Epithelial cell of esophagus (primary cell): ENCODE measurements at regions not wholly inside any gene's neighbourhood (a gene's known extent, or its start where the extent isn't known, plus 50 kb on each side); places are given as distances from the start of the nearest gene placed in this dataset.

Source experiments
- DNase-seq: peaks from one replicate; pipeline ENCODE4 v3.0.0; 2010; ENCODE audit warnings: low read depth
- H3K4me3 ChIP-seq: 2 replicates; pipeline ENCODE4 v1.5.1; 2011; ENCODE audit warnings: mild to moderate bottlenecking, low read length, control low read depth
- TF ChIP-seq, protein P1 (sequence below): IDR thresholded peaks from 2 replicates; pipeline ENCODE4 v1.5.1; 2011; ENCODE audit warnings: low read depth, mild to moderate bottlenecking, low read length, control low read depth, inconsistent platforms; ENCODE audit not compliant: insufficient read depth; ENCODE audit errors: missing control alignments

DNA sequence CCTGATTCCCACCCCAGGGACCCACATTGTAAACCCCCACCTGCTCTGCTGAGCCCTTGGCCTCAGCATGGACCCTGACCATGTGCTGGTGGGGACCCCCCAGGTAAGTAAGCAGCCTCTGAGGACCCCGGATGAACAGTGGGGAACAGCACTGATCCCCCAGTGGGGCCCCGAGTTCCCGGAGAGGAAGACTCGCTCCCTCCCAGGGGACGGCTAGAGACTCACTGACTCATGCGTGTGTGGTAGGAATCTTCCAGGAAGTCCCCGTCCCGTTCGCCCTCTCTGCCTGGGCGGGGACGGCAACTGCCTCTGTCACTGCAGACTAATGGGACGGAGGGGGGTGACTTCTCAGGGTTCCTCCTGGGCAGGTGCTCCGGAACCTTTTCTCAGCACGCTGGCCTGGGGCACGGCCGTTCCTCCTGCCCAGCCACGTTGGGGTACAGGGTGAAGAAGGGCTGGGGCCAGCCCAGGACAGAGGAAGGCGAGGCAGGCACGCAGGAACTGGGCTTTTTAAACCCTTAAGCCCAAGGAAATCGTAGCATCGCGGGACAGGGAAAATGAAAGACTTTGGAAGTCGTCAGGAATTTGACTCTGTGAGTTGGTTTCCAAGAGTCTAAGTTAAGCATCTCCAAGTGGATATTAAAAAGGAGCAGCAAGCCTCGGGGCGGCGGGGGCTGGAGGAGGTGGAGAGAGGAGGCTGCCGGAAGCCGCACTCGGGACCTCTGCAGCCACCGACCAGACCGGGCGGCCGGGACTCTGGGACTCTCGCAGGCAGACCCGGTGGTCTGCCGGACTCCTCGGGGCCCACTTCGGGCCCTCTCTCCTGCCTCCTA lies 178.7 kb downstream of the SEC14L1 start:
- TF ChIP-seq, protein P1, sequence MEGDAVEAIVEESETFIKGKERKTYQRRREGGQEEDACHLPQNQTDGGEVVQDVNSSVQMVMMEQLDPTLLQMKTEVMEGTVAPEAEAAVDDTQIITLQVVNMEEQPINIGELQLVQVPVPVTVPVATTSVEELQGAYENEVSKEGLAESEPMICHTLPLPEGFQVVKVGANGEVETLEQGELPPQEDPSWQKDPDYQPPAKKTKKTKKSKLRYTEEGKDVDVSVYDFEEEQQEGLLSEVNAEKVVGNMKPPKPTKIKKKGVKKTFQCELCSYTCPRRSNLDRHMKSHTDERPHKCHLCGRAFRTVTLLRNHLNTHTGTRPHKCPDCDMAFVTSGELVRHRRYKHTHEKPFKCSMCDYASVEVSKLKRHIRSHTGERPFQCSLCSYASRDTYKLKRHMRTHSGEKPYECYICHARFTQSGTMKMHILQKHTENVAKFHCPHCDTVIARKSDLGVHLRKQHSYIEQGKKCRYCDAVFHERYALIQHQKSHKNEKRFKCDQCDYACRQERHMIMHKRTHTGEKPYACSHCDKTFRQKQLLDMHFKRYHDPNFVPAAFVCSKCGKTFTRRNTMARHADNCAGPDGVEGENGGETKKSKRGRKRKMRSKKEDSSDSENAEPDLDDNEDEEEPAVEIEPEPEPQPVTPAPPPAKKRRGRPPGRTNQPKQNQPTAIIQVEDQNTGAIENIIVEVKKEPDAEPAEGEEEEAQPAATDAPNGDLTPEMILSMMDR: no peak
- peak; percentile 88 for DNase-seq
- peak overlapping the region; percentile 57 for H3K4me3 ChIP-seq

DNA sequence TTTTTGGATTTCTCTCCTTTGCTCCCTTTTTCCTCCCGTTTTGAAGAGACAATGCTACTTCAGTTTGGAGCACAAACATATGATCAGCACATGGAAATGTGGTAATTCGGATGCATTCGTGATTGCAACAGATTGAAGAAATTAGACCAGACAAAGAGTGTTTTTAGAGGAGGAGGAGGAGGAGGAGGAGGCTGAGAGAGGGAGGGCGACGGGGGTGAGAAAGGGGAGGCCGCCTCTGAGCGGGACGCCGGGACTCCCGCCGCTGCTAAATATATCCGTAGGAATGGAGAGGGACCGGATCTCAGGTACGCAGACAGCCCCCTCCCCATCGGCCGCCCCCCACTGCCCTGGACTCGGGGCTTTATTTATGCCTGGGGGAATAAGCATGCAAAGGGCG lies 179.3 kb downstream of the SEC14L1 start:
- peak overlapping the region; percentile 57 for H3K4me3 ChIP-seq
- TF ChIP-seq, protein P1: no peak
- DNase-seq: no peak

DNA sequence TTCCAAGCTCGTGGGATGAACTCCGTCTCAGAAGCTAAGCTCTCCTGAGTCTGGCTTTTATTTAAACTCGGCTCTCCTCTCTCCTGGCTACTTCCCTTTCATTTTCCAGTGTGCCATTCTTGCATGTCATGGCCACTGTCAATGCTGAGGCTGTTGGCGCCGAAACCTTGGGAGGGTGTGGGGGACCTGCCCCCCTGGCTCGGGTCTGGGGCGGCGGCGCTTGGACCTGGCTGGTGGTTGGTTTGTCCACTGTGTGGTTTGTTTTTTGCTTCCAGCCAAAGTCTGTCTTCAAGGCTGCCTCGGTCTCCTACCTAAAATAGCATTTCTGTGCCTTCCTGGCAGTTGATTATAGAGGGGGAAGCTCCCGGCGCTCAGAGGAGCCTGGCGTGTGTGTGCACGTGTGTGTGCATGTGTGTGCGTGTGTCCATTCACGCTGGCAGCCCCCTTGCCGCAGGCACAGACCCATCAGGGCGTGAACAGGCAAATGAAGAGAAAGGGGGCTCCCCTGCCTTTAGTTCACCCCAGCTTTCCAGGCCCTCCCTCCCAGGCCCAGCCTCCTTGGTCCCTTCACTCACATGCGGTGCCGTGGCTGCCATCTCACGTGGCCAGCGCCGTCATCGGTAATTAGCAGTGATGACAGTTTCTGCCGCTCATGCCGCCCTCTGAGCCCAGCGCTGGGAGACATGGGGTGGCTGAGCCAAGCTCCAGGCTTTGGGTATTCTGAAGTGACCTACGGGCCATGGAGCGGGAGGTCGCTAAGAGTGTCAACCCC lies 179.9 kb downstream of the SEC14L1 start:
- TF ChIP-seq, protein P1: no peak
- H3K4me3 ChIP-seq: peak overlapping the region; percentile 57
- DNase-seq: peak; percentile 52

DNA sequence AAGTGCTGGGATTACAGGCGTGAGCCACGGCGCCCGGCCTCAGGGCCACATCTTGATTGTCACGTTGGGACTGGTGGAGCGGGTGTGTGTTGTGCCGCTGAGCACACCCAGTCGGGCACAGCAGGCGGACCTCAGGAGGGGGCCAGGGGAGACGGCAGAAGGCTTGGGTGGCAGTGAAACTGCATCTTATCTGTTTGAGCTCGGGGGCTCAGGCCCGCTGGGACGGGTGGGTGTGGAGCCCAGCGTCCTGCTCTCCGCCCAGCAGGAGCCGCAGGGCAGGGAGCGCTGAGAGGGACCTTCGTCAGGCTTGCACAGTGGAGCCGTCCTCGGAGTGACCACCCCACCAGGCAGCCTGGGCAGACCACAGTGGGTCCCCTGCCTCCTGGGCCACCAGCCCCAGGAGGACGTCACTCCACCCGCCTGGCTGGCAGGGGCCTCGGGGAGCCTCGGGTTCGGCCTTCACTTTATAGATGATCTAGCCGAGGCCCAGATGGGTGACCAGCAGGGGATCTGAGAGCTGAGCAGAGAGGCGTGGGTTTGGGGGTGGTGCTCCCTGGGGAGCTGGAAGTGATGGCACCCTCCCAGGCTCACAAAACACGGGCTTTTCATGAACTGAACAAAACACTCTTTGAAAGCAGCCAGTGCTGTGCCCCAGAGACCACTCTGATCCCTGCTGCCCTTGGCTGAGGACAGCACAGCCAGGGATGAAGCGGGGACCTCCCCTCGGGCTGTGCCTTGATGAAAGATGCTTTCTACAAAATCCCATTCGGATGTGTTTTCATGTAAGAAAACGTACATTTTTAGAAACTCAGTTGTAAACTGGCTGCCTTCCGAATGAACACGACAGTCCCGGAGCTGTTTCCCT lies 181.1 kb downstream of the SEC14L1 start:
- H3K4me3 ChIP-seq: no peak overlapping the region
- TF ChIP-seq, protein P1: no peak
- no peak for DNase-seq

DNA sequence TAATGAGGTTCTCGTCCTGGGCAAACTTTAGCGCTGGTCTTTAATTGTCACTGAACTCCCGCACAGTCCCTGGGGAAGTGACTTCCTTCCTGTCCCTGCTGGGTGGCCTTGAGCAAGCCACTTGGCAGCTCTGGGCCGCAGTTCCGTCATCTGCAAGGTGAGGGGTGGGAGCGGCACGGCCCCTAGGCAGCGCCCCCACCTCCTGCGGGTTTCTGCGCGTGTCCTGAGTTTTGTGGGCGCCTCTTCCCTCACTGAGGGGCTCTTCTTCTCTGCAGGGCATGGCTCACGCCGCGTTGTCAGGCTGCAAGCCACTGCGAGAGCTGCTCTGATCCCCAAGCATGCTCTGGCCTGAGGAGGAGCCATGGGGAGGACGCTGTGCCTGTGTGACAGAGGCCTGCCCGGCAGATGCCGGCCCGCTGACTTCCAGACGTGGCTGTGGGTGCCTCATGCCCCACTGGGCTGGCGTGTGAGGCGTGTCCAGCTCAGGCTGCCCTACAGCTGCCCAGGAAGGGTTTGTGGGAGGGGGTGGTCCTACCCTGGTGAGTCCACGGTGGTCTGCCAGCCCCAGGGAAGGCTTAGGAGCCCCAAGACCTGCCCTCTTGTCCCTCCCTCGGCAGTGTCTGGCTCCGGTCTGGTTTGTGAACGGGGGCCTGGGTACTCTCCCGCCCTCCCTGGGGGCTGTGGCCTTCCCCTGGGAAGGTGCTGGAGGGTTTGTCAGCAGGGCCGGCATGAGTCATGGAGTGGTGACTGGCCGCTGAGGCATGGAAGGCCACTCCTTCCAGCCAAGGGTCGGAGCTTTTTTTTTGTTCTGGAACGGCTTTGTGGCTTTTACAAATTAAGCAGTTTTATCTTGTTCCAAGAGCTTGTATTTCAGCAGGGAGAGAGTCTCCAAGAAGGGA lies 182.0 kb downstream of the SEC14L1 start:
- TF ChIP-seq, protein P1: no peak
- H3K4me3 ChIP-seq: peak overlapping the region; percentile 9

More for the DNA sequence above, 182.0 kb downstream of the SEC14L1 start:
- peak; percentile 94 for DNase-seq
